Mucosa of gallbladder (tissue), 1 donor: ENCODE measurements at regions not wholly inside any gene's neighbourhood (a gene's known extent, or its start where the extent isn't known, plus 50 kb on each side); places are given as distances from the start of the nearest gene placed in this dataset.
"Not testable (repeated sequence)": the region's sequence is repeated elsewhere in the genome, so short reads cannot be mapped to it uniquely, and the experiment has no call there.

ENCODE experiments used
- DNase-seq: peaks from one replicate; pipeline ENCODE4 v3.0.0-alpha.2; 2020; ENCODE audit warnings: low spot score
- donor health status: DM: no; HTN: no; CAD: no.

GRCh38 chr2:11072550-11072949 lies 82.7 kb upstream of the SLC66A3 start:
- DNase-seq = peak; percentile 8

DNA sequence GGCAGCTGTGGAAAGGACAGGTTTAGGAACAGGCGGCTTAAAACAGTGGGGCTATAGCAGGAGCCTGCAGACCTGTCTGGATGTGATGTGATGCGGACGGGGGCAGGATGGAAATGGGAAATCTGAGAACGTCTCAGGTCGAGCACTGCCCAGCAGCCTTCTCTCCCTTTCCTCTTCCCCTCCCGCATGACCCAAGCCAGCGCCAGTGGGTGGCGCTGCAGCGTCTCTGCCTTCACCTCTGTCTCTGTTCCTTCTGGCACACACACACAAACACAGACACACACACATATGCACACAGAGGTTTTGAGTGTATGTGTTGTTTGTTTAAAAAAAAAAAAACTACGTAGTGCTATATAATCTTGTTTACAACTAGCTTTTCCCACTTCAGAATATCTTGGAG lies 82.0 kb upstream of the SLC66A3 start:
- DNase-seq = peak; percentile 10

DNA sequence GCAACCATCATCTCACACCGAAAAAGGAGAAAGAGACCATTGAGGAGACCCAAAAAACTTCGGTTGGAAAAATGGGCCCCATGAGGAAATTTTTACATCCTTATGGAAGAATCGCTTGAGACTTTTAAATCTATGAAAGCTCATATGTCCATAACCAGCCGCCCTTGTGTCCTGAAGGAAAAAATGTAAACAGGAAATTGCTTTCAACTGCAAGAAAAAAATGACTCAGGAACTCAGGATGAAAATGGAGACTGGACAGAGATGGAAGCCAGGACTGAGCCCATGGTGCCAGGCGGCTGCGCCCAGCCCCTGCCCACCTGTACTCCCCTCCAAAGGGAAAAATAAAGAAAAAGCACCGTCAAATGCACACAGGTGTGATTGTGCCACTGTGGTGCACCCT lies 81.5 kb upstream of the SLC66A3 start:
- peak; percentile 3 for DNase-seq

GRCh38 chr2:11074246-11074820 lies 80.9 kb upstream of the SLC66A3 start:
- DNase-seq = peak; percentile 7

DNA sequence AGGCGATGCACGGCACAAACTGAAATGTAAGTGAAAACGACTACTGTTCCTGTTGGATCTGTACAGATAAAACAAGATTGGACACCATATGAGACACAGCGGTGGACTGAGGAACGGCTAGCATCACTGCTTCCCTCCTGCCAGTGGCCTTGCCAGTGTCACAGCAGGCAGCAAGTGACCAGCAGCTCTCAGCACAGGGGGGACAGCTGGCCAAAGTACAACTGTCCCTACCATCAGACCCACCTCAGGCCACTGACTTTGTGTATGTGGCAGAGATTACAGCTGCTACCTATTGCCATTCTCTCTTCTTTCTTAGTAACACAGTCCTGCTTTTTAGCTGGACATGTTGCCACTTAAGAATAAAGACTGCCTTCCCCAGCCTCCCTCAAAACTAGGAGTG lies 80.0 kb upstream of the SLC66A3 start:
- no peak for DNase-seq

DNA sequence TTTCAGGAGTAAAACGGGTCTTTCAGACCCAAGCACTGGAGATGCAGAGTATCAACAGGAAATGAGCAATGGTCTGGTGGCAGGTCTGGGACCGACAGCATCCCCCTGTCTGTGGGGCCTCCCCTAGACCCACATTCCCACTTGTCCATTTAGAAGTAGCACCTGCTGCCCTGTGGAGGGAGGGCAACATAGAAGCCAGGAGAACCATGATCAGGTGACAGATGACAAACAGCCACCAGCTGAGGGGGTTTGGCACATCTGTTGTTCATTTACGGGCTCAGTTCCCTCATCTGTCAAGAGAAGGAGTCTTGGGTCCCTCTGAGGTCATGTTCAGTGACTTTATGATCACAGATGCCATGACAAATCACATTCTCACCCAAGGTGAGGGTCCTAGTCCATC lies 77.9 kb upstream of the SLC66A3 start:
- peak; percentile 6 for DNase-seq

GRCh38 chr2:11079136-11079824 lies 76.0 kb upstream of the SLC66A3 start:
- DNase-seq = peak; percentile 1

GRCh38 chr2:11080253-11081115 lies 74.8 kb upstream of the SLC66A3 start:
- DNase-seq = peak; percentile 8

- DNase-seq = no peak
Observed at GRCh38 chr2:11082880-11083279, 72.4 kb upstream of the SLC66A3 start.

GRCh38 chr2:11088821-11089220 lies 66.4 kb upstream of the SLC66A3 start:
- DNase-seq = not testable (repeated sequence)

GRCh38 chr2:11090187-11090586 lies 65.1 kb upstream of the SLC66A3 start:
- DNase-seq = no peak

DNA sequence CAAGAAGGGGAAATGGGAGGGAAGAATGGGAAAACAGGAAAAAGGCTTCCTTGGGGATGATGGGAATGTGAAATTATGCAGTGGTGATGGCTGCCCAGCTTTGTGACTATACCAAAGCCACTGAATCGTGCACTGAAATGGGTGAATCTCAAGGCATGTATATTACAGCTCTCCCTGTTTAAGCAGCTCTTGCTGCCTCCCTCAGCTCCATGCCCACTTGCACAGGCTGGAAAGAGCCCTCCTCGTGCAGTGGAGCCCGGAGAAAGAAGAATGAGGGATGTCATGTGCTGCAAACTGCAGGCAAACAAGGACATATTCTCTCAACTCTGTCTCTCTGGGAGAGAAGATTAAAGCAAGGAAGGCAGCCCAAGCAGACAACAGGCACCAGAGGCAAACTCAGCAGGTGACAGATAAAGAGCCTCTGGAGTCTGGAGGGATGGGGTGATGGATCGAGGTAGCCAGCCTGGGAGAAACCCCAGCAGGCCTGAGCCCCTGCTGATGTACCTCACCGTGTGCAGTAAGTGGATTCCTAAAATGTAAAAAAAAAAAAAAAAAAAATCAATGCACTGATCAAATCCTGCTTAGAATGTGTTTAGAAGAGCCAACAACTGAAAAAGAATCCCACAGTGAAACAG lies 62.4 kb upstream of the SLC66A3 start:
- no peak for DNase-seq

- DNase-seq = no peak
Observed at GRCh38 chr2:11093467-11093866, 61.8 kb upstream of the SLC66A3 start.

DNA sequence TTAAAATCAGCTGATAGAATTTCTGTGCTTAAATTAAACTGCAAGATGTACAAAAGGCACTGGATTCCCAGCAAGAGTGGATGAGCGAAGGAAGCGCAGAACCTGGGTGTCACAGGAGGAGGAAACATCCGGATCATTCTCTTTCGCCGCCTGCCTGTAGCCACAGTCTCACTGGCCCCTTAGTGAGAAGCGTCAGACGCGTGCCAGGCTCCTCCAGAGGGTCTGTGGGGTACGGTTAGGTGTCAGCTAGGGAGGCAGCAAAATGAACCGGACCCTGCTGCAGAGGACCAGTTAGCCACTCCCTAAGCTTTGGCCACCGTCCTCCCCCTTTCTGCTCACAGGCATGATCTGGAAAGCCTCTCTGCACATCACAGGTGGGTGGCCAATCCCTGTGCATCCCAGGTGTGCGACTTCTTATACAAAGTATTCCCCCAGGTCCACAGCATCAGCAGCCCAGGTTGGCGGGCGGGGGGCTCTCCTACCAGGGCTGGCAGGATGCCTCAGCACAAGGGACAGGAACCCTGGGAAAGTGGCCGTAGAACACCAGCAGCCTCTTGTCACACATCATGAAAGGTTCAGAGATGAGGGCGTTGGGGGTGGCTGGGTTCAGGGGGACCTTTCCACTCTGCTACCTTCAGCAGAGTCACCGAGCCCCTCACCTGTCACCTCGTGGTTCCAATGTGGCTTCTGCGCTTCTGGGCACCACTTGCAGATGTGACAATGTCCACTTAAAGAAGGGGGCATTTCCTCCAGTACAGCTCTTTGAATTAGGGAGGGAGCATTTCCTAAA lies 61.1 kb upstream of the SLC66A3 start:
- no peak for DNase-seq

DNA sequence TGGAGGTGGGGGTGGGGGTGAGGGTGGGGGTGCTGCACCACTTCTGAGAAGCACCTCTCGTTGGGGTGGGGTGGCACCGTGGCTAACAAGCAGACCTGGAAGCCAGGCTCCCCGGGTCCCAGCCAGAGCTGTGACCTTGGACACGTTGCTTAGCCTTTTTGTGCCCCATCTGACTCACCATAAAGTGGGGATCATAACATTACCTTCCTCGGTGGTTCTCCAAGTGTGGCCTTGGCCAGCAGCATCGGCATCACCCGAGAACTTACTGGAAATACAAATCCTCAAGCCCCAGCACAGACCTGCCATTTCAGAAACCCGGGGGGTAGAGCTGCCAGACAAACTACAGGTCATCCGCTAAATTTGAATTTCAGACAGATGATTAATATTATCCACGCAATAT lies 58.7 kb upstream of the SLC66A3 start:
- no peak for DNase-seq

GRCh38 chr2:11097038-11097720 lies 58.1 kb upstream of the SLC66A3 start:
- DNase-seq = no peak

DNA sequence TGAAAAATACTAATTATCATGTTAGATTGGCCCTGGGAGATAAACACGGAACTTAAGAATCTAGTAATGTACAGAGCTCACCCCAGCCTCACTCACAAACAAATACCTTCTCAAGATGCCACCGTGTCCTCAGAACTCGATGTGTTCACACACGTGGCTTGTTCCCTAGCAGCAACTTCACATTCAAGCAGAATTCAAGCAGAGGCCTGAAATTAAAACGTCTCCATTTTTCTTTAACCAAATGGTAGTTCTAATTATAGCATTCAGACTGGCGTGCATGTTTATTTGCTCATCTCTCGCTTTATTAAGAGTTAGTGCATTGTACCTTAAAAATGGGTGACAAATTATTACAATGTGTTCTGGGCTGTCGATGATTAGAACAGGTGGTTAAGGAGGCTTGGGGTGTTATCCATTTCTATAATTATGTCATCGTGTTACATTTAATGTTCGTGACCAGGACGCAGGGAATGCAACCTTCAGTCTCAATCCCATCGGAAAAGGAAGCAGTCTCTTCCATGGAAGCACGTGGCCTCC lies 57.3 kb upstream of the SLC66A3 start:
- no peak for DNase-seq

DNA sequence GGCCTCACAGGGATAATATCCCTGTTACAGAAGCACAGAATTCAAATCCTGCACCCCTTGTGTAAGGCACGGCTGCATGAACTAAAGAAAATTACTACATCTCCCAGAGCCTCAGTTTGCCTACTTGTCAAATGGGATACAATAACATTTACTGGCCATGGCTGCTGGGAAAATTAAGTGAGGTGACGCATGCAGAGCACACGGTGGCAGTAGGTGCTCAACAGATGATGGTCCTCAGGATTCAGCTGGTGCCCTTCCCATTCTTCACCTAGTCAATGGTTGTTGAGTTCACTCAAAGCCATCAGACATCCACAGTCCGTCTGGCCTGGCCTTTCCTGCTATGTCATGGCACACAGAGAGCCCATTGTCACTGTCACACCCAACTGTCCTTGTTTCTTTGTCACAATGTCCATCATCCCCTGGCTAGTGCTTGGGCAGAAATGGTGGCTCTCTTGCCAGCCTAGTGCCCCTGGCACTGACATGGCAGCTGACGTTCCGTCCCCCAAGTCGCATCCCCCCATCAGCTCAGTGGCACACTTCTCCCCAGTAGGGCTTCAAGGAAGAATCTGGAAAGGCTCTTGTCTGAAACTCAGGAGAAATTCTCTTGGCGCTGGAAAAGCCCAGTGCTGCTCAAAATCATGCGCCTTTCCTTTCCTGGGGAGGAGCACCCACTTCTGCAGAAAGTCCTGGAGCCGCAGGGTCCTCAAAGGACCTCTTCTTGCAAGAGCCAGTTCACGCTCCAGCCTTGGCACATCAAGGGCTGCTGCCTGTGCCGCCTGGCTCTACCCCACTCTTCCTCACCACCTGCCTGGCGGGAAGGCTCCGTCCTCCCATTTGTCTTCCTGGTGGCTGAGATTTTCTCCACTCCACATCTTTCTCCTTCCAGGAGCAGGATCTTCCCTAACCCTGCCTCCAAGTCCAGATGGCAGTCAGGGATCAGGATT lies 55.9 kb upstream of the SLC66A3 start:
- no peak for DNase-seq

GRCh38 chr2:11100130-11100529 lies 55.1 kb upstream of the SLC66A3 start:
- DNase-seq = no peak

GRCh38 chr2:11100976-11101375 lies 54.3 kb upstream of the SLC66A3 start:
- DNase-seq = no peak
